KOPT-K1 (cell line): ENCODE measurements at regions not wholly inside any gene's neighbourhood (a gene's known extent, or its start where the extent isn't known, plus 50 kb on each side); places are given as distances from the start of the nearest gene placed in this dataset.

Experiments used
- H3K27ac ChIP-seq: fragments of 200-600 bp; sonication (generic); 2 replicates; pipeline ENCODE4 v1.5.1; 2016; ENCODE audit warnings: antibody characterized with exemption, mild to moderate bottlenecking, low read depth, low read length; ENCODE audit not compliant: poor library complexity, severe bottlenecking
- H3K36me3 ChIP-seq: fragments of 200-600 bp; sonication (generic); 2 replicates; pipeline ENCODE4 v1.5.1; 2017; ENCODE audit warnings: antibody characterized with exemption, mild to moderate bottlenecking, low read length, moderate library complexity; ENCODE audit not compliant: insufficient read depth
- H3K9me3 ChIP-seq: fragments of 200-600 bp; sonication (generic); 2 replicates; pipeline ENCODE4 v1.5.1; 2017; ENCODE audit warnings: antibody characterized with exemption, low read length, mild to moderate bottlenecking; ENCODE audit not compliant: insufficient read depth, poor library complexity, severe bottlenecking

DNA sequence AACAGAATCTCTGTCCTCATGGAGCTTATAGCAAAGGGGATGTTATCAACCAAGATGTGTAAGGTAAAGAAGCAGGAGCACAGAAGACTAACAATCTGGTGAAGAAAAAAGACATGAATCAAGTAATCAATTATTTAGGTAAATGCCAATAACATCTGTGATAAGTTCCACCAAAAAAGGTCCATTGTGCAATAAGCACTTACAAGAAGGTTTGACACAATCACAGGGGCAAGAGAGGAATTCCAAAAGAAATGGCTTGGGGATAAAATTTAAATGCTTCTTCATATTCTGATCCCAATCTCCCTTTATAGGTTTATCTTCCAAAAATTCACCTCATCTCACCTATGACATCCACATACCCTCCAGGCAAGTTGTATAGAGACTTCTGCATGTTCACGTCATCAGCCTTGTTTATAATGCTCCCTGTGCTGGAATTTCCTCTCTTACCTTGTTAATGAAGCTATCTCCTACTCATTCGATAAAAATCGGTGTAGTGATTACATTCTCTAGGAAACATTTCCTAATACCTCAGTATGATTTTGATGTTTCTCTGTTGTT, 53.6 kb upstream of the DPT start:
- H3K36me3 ChIP-seq = no peaks in the 10 kb centered on the region
- no peaks in the 10 kb centered on the region for H3K9me3 ChIP-seq
- no peak overlapping the region for H3K27ac ChIP-seq

- Histone ChIP-seq H3K27ac (no peak overlapping the region), H3K36me3 (no peaks in the 10 kb centered on the region), H3K9me3 (no peaks in the 10 kb centered on the region)
Measured at GRCh38 chr1:168783458-168784210, 54.6 kb upstream of the DPT start.

DNA sequence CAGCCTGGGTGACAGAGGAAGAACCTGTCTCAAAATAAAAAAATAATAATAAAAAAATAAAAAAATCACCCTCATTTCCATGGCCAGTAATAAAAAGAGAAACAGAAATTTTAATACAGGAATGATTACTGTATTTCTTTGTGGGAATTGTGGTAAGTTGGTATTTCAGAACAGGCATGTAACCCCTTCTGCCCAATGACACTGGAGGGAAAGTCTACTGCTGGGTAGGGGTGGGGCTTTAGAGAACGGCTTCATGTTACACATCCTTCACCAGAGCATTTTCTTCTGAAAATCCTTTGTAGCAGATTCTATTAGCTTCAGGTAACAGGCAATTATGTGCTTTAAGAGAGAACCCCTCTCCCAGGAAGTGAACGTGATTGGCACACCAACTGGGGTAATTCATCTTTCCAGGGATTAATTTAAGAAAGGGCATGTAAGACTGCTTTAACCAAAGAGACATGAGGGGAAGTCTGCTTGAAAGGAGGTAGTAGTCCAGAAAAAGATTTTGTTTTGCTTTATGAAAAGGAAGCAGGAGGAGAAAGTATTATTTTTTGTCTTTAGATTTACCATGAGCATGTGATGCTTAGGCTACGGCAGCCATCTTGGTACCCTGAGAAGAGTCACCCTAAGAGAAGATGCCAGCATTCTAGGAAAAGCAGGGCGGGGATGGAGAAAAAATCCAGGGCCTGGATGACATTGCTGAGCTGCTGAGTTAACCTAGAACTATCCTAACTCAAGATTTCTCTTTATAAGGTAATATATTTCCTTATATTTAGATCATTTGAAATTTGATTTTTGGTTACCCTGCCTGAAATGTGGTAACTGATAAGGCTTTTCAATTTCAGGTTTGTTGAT, 57.7 kb upstream of the DPT start:
- no peak overlapping the region for H3K27ac ChIP-seq

DNA sequence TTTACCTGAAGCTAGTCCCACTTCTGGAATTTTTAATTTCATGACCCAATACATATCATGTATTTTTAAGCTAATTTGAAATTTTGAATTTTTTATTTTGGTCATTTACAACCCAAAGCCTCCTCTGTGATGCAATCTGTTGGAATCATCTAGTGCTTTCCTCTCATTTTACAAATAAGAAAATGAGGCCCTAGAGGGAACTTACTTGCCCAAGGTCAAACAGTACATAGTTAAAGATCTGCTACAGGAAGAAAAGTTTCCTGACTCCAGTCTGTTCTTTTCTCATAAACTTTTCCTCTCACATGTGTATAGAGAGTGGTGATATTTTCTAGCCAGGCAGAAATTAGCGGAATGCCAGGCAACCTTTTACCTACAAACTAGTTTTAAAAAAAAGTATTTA, 59.3 kb upstream of the DPT start:
- H3K27ac ChIP-seq = no peak overlapping the region
- no peaks in the 10 kb centered on the region for H3K9me3 ChIP-seq
- no peaks in the 10 kb centered on the region for H3K36me3 ChIP-seq

More for the DNA sequence above, 57.7 kb upstream of the DPT start:
- Histone ChIP-seq H3K36me3 (no peaks in the 10 kb centered on the region), H3K9me3 (no peaks in the 10 kb centered on the region)

- Histone ChIP-seq H3K36me3 (no peaks in the 10 kb centered on the region), H3K27ac (no peak overlapping the region), H3K9me3 (no peaks in the 10 kb centered on the region)
Measured at GRCh38 chr1:168789501-168789900, 60.5 kb upstream of the DPT start.

DNA sequence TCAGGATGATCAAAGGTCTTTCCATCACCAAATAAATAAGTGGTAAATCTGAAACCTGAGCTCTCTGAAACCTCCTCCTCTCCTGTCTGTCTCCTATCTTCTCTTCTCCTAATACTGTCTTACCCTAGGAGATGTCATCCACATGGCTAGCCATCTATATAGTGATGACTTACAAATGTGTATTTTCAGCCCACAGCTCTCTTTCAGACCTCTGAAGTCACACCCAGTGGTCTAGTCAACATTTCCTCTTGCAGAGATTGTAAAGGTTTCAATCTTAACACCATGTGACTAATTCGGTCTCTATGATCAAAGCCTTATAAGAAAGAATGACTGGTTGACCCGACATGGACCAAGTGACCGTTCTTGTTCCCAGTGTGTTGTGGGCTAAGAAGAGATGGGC, 63.1 kb upstream of the DPT start:
- Histone ChIP-seq H3K27ac (no peak overlapping the region), H3K36me3 (no peaks in the 10 kb centered on the region), H3K9me3 (no peaks in the 10 kb centered on the region)

- Histone ChIP-seq H3K9me3 (no peaks in the 10 kb centered on the region), H3K27ac (no peak overlapping the region), H3K36me3 (no peaks in the 10 kb centered on the region)
Measured at GRCh38 chr1:168792592-168793125, 63.7 kb upstream of the DPT start.

DNA sequence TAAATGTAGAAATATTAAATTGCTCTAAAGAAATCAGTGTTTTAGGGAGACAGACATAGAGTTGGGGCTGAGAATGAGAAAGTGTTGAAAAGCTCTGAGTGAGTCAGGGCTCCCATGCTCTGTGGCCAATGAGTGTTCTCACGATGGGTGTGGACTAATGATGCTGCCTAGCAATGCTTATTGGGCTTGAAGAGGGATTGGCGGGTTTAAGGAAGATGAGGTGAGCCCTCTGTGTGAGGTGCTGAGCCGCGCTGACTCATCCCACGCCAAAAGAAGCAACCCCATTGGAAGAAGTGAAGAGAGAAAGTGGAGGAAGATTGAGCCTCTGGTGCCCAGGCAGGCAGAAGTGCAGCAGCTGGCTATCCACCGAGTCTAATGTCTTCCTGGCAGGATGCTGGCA, 65.1 kb upstream of the DPT start:
- H3K36me3 ChIP-seq = no peaks in the 10 kb centered on the region
- no peaks in the 10 kb centered on the region for H3K9me3 ChIP-seq
- no peak overlapping the region for H3K27ac ChIP-seq

DNA sequence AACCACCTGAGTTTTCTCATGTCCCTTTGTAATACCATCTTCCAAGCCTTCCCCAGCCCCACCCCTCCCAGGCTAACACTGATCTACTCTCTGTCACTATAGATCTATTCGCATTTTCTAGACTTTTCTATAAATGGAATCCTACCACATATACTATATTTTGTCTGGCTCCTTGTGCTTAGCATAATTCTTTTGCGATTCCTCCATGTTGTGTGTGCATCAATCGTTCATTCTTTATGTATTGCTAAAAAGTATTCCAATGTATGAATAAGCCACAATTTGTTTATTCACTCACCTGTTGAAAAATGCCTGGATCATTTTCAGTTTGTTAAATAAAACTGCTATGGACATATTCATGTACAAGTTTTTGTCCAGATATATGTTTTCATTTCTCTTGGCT, 66.7 kb upstream of the DPT start:
- H3K36me3 ChIP-seq = no peaks in the 10 kb centered on the region
- H3K27ac ChIP-seq = no peak overlapping the region
- no peaks in the 10 kb centered on the region for H3K9me3 ChIP-seq

- H3K36me3 ChIP-seq = no peaks in the 10 kb centered on the region
- H3K9me3 ChIP-seq = no peaks in the 10 kb centered on the region
- H3K27ac ChIP-seq = no peak overlapping the region
Measured at GRCh38 chr1:168799927-168800605, 71.1 kb upstream of the DPT start.

GRCh38 chr1:168801032-168801745, 72.2 kb upstream of the DPT start:
- Histone ChIP-seq H3K9me3 (no peaks in the 10 kb centered on the region), H3K36me3 (no peaks in the 10 kb centered on the region), H3K27ac (no peak overlapping the region)

DNA sequence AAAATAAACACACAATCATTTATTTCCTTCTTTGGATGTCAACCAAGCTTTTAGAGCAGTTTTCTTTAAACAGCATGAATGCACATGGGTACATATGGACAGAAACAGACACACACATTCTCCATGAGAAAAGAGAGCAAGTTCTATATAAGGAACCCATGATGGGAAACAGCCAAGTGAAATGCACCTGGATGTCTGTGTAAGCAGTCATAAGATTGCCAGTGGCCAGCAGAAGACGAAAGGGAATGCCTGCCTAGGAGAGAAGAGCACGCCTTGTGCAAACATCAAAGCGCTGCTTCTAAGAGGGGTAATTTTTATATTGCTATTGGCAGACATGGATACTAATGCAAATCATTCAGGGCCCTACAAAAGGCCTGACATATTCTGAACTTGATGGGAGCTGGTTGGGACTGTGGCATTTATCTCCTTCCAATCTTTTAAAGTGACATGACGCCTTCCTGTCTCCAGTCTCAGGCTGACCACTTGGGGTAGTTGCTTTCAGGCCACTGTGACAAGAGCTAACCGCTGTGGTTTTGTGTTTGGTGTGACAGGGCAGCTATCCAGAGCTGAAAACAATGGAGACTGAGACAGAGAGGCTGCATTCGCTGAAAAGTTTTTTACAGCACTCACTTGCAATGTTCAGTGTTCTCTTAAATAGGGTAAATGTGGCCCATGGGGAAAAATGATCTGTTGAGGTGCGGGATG, 75.0 kb upstream of the DPT start:
- Histone ChIP-seq H3K36me3 (no peaks in the 10 kb centered on the region), H3K27ac (no peak overlapping the region), H3K9me3 (no peaks in the 10 kb centered on the region)

DNA sequence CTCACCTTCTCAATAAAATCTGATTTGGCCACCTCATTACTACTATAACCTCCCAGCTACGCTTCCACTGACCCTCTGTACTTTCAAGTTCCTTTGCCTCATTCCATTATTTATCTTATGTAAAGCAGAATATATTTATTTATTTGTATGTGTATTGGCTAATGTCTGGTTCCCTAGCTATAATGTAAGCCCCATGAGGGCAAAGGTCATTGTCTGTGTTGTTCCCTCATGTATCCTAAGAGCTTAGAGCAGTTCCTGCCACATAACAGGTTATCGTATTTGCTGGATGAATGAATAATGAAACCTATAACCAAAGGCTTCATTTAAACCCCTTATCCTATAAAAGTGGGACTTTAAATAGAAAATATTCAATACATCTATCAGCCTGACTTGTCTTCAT, 77.9 kb upstream of the DPT start:
- Histone ChIP-seq H3K9me3 (no peaks in the 10 kb centered on the region), H3K36me3 (no peaks in the 10 kb centered on the region), H3K27ac (no peak overlapping the region)

DNA sequence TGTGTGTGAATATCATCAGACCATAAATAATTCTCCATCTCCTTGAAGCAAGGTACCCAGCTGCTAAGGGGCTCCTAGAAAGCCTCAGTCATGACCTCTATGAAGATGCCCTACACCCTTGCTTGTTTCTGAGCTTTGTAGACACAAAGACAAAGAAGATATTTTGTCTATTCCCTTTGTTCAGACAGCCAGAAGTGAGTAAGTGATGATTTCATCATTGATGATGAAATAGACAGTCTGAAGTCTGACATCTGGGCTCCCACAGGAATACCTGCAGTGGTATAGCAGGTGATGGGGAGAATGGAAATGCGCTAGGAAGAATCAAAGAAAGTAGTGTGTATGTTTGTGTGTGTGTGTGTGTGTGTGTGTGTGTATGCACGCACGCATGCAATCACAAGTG, 82.2 kb upstream of the DPT start:
- Histone ChIP-seq H3K36me3 (no peaks in the 10 kb centered on the region), H3K27ac (no peak overlapping the region), H3K9me3 (no peaks in the 10 kb centered on the region)
